LNCAP (cell line): ENCODE measurements at regions not wholly inside any gene's neighbourhood (a gene's known extent, or its start where the extent isn't known, plus 50 kb on each side); places are given as distances from the start of the nearest gene placed in this dataset.

Experiments
- TF ChIP-seq, protein P1 (sequence below): fragments of 450-650 bp; IDR thresholded peaks from 2 replicates; pipeline ENCODE4 v1.5.1; 2017; ENCODE audit warnings: mild to moderate bottlenecking

DNA sequence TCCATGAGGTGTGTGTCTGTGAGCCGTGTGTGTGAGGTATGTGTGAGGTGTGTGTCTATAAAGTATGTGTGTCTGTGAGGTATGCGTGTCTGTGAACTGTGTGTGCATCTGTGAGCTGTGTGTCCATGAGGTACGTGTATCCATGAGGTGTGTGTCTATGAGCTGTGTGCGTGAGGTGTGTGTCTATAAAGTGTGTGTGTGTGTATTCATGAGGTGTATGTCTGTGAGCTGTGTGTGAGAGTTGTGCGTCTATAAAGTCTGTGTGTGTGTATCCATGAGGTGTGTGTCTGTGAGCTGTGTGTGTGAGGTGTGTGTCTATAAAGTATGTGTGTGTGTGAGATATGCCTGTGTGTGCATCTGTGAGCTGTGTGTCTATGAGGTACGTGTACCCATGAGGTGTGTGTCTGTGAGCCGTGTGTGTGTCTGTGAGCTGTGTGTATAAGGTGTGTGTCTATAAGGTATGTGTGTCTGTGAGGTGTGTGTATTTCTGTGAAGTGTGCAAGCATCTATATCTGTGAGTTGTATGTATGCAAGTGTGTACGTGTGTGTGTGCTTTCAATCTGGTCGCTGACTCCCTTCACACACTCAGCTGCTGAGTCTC lies 91.9 kb upstream of the FOXP4 start:
- TF ChIP-seq, protein P1, sequence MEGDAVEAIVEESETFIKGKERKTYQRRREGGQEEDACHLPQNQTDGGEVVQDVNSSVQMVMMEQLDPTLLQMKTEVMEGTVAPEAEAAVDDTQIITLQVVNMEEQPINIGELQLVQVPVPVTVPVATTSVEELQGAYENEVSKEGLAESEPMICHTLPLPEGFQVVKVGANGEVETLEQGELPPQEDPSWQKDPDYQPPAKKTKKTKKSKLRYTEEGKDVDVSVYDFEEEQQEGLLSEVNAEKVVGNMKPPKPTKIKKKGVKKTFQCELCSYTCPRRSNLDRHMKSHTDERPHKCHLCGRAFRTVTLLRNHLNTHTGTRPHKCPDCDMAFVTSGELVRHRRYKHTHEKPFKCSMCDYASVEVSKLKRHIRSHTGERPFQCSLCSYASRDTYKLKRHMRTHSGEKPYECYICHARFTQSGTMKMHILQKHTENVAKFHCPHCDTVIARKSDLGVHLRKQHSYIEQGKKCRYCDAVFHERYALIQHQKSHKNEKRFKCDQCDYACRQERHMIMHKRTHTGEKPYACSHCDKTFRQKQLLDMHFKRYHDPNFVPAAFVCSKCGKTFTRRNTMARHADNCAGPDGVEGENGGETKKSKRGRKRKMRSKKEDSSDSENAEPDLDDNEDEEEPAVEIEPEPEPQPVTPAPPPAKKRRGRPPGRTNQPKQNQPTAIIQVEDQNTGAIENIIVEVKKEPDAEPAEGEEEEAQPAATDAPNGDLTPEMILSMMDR = no peak

DNA sequence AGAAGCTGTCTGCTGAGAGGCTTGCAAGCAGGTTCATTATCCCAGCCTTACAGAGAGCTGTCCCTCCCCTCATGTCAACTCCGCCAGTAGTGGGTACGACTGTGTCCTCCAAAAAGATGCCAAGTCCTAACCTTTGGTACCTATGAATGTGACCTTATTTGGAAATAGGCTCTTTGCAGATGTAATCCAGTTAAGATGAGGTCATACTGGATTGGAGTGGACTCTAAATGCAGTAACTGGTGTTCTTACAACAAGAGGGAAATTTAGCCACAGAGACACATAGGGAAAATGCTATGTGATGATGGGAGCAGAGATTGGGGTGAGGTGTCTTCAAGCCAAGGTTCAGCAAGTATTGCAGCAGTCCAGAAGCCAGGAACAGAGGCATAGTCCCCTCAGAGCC lies 90.8 kb upstream of the FOXP4 start:
- TF ChIP-seq, protein P1 = no peak

DNA sequence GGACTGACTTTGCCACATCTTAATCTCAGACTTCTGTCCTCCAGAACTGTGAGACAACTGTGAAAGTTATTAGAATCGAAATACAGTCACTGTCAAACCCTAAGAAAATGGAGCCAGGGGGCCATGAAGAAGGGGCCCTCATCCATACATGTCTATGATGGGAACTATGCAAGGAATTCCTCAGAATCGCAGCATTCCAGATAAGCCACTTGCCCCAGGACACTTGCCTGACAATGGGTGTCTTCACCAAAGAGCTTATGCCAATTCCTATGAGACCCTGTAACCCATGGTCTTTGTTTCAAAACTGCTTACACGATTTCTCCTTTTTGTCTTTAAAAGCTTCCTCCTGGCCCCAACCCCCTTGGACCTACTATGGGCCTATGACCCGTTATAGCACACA lies 90.4 kb upstream of the FOXP4 start:
- TF ChIP-seq, protein P1 = no peak

DNA sequence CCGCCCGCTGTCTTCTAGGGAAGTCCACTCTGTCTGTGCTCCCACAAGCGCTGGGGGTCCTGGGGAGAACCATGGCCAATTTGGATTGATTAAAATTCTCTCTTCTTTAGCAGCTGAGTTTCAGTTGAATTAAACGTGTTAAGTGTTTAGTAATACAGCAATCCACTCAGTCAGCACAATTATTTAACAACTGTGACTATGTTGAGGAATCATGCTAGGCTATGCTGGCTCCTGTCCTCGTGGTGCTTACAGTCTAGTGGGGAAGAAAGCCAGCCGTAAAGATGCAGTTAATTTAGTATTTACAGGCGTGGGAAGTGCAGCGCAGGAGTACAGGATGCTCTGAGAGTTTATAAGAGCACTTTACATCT lies 88.9 kb upstream of the FOXP4 start:
- TF ChIP-seq, protein P1 = no peak

DNA sequence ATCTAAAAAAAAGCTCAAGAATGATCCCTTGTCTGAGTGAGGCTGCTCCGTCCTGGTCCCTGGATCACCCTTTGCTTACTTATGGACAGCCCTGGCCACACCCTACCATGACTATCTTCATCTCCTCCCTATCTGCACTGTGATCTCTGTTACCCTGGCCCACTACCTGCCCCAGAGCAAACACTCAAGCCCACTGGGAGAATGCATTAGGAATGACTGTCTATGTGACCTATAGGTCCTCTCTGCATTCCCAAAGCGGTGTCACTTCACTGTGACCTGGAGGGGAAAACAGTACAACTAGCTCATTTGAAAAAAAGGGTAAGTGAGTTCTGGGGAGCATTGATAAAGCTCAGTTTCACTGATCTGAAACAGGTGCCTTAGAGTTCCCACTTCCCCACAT lies 86.4 kb upstream of the FOXP4 start:
- TF ChIP-seq, protein P1 = no peak

DNA sequence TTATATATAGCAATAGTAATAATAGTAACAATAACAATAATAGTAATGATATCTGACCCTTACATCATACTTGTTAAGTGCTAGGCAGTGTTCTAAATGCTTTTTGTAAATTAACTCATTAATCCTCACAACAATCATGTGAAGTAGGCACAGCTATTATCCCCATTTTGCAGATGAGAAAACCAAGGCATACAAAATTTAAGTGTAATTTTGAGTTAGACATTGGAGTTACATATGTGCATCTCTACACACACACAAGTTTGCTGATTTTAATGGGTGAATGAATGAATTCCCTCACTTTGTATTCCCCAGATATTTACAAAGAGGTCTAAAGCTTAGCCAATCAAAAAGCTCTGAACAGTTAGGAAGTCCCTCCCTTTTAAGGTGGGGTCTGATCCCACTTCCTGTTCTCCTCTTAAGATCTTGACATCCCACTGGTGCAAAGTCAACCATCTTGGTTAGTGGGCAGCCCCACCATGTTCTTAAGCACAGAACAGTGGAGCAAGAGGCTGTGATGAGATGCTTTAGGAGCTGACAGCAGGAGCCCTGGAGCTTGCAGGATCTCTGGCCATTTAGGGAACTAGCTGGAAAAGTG lies 85.3 kb upstream of the FOXP4 start:
- TF ChIP-seq, protein P1 = no peak

DNA sequence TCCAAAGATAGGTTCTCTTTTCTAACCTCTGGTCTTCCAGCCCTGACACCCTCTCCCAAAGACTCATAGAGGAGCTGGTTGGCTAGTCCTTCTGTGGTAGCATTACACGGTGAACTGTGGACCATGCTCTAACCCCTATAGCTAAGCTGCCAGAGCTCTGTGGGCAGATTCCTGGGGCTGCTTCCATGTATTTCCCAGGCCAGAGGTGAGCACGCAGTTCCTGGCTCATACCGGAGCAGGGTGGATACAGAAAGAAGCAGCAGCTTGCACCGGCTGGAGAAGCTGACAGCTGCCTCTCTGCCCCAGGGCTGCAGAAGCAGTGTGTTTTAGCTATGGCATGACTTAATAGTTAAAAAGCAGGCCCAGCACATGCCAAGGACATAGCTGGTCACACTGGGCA lies 84.1 kb upstream of the FOXP4 start:
- TF ChIP-seq, protein P1 = no peak
